Left hindlimb (tissue), 1 donor: ENCODE measurements at regions not wholly inside any gene's neighbourhood (a gene's known extent, or its start where the extent isn't known, plus 50 kb on each side); places are given as distances from the start of the nearest gene placed in this dataset.
"Not testable (repeated sequence)": the region's sequence is repeated elsewhere in the genome, so short reads cannot be mapped to it uniquely, and the experiment has no call there.

Source experiments
- DNase-seq: peaks from one replicate; pipeline ENCODE4 v3.0.0-alpha.2; 2018

GRCh38 chr13:28607187-28607955 lies 51.6 kb upstream of the POMP start:
- DNase-seq: no peak

- no peak for DNase-seq
These were observed 52.5 kb upstream of the POMP start for GRCh38 chr13:28606466-28606865.

GRCh38 chr13:28605147-28605546 lies 53.8 kb upstream of the POMP start:
- DNase-seq: not testable (repeated sequence)

- DNase-seq: no peak
These were observed 55.8 kb upstream of the POMP start for GRCh38 chr13:28603043-28603664.

- no peak for DNase-seq
These were observed 56.4 kb upstream of the POMP start for GRCh38 chr13:28602580-28602979.

DNA sequence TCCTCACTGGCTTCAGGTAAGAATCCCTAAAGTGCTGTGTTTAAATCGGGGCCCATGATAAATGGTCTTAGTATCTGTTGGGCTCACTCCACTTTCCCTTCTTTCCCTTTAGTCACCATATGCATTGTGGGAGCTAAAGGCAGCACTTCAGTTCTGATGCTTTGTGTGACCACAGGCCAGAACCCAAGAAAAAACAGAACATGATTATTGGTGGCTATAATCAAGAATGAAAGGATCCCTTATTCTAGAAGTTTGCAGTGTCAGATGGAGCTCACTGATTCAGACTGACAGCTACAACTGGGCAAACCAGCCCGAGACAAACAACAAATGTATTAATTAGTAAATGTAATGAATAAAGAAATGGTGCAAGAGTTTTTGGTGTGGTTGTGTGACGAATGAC lies 57.3 kb upstream of the POMP start:
- no peak for DNase-seq

DNA sequence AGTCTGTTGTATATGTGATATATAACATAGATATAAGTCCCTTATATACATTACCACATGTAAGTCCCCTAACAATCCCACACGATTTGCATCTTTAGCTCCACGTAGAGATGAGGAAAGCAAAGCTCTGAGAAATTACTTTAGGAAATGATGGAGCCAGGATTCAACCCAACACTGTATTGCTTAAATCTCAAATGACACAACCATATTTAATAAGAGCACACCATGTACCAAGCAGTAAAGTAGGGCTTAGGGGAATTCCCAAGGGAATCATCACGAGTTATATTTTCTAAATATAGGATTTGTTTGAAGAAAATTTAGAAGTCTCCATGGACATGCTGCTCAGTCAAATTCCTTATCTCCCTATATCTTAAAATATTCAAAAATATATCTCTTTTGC lies 61.3 kb upstream of the POMP start:
- no peak for DNase-seq

GRCh38 chr13:28590461-28590860 lies 68.5 kb upstream of the POMP start:
- DNase-seq: no peak

DNA sequence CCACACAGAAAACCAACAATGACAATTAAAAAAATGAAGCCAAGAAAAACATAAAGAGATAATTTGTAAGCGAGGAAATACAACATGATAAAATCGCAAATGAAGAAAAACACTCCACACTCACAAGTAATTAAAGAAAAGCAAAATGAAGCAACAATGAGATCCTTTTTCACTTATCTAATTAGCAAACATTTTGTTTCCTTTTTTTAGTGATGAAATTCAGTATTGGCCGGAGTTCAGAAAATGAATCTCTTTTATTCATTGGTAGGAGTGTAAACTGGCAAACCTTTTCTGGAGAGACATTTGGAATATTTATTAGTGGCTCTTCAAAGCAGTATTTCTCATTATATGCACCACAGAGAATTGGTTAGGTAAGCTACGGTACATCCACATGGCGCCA lies 70.6 kb upstream of the POMP start:
- no peak for DNase-seq

DNA sequence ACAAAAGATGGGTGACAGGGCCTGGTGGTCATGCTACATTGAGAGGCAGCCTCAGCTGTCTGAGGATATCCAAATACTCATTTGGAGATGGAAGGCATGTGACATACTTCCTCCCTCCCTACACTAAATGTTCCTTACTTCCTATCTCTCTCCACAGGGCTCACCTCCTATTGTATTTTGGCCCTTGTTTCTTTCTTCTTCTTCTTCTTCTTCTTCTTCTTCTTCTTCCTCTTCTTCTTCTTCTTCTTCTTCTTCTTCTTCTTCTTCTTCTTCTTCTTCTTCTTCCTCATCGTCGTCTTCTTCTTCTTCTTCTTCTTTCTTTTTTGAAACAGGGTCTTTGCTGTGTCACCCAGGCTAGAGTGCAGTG lies 71.8 kb upstream of the POMP start:
- no peak for DNase-seq

GRCh38 chr13:28586439-28587173 lies 72.3 kb upstream of the POMP start:
- DNase-seq: no peak

GRCh38 chr13:28585561-28585960 lies 73.4 kb upstream of the POMP start:
- no peak for DNase-seq

- DNase-seq: no peak
These were observed 74.0 kb upstream of the POMP start for GRCh38 chr13:28584873-28585381.

DNA sequence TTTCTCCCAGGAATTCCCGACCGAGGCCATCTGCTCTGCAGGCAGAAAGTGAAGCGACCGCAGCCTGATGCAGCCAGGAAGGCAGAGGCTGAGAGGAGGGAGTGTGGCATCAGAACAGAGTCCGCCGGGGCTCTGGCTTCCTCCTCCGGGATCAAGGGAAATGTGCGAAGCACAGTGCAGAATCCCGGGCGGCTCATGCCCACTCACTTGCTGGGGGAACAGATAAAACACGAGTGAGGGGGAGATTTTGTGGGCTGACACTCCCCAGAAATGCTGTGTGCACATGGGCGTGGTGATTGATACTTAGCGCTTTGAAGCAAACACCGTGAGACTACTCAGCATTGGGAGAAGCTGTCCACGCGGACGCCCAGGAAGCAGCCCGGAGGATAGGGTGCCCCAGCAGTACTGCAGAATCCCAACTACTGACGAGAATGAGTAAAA lies 75.3 kb upstream of the POMP start:
- DNase-seq: no peak

GRCh38 chr13:28582892-28583240 lies 76.1 kb upstream of the POMP start:
- DNase-seq: no peak

- DNase-seq: no peak
These were observed 76.6 kb upstream of the POMP start for GRCh38 chr13:28582225-28582891.

DNA sequence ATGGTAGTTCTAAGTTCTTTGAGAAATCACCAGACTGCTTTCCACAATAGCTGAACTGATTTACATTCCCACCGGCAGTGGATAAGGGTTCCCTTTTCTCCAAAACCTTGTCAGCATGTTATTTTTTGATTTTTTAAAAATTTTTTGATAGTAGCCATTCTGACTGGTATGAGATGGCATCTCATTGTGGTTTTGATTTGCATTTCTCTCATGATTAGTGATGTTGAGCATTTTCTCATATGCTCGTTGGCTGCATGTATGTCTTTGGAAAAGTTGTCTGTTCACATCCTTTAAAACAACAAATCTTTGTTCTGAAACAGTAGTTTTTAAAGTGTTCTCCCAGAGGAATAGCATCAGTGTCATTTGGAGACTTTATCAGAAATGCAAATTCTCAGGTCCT lies 77.5 kb upstream of the POMP start:
- DNase-seq: no peak

DNA sequence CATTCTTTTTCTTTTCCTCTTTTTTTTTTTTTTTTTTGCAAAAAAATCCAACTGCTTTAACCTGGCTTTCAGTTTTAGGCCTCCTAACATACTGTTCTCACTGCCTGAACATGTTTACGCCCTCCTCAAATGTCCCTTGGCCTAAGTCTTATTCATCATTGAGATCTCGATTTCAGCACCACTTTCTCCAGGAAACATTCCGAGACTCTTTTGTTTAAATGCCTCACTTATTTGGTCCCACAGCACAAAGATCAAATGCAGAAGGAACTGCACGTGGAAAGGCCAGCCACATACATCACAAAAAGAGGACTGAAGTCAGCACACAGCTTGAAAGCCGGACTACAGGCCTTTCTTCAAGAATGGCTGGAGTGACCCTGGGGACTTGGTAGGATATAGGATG lies 79.2 kb upstream of the POMP start:
- DNase-seq: no peak

DNA sequence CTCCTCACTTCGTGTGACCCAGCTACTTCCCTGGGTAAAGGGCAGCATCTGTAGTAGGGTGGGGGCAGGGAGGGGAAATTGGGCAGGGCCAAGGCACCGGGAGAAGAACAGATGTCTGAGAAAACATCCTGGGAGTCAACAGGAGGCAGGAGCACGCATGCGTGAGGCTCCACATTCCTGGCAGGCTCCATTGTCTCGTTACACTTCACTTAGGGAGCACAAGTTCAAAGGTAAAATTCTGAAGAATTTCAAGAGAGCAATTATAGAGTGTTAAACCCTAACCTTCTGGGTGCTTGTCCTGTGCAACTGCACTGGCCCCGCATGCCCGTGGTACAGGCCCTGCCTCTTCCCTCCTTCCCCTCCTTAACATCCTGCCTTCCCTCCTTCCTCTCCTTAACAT lies 79.6 kb upstream of the POMP start:
- no peak for DNase-seq

DNA sequence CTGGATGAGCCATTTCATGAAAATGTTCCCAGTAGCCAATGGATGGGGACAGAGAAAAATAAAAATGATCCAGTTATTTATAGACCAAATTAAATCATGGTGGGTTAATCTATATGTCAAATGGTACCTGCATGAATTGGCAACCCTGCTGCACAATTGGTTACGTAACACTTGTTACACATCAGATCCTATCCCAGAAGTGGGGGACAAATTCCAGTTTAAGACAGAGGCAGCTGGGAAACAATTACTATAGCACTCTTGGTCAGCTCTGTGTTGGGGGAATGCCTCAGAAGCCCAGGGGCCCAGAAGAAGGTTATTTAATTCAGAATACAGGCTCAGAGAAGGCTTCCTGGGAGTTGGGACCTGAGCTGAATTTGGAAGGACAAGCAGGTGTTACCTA lies 81.1 kb upstream of the FLT1 start:
- no peak for DNase-seq

GRCh38 chr13:28575200-28575599 lies 80.3 kb upstream of the FLT1 start:
- no peak for DNase-seq

GRCh38 chr13:28574617-28575142 lies 79.8 kb upstream of the FLT1 start:
- DNase-seq: no peak
